ENCODE measurements at regions not wholly inside any gene's neighbourhood (a gene's known extent, or its start where the extent isn't known, plus 50 kb on each side); places are given as distances from the start of the nearest gene placed in this dataset.

DNA sequence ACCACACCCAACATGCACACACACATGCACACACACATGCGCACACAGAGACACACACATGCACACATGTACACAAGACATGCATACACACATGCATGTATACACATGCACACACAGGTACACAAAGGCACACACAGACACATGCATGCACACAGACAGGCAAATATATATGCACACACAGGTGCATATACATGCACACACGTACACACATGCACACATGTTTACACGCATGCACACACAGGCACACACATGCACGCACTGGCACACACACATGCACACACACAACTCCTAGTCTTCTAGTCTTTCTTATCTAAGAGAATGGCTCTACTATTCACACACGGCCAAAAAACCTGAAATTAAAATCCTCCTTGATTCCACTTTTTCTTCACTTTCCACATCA lies 222.7 kb upstream of the PLD5 start:
- TF ChIP-seq EZH2 (IDR thresholded peaks at IDR 0.05; ENCODE audit: low read length, missing control alignments) (no peak), CTCF (conservative IDR thresholded peaks at IDR 0.05 in 1 of 2, IDR thresholded peaks at IDR 0.05 in 1 of 2; ENCODE audit: low read depth in 1 of 2, low read length in 2 of 2) (no peak)
